IMR-90 (cell line): ENCODE measurements at regions not wholly inside any gene's neighbourhood (a gene's known extent, or its start where the extent isn't known, plus 50 kb on each side); places are given as distances from the start of the nearest gene placed in this dataset.

Source experiments
- ATAC-seq: fragments of 200-7000 bp; cut with Tn5 transposase; 2 replicates; pipeline ENCODE4 v1.9.1; 2020; ENCODE audit warnings: low read depth, mild to moderate bottlenecking, moderate library complexity
- BruUV-seq: library from RNA; stranded (reverse); fragments of 400-500 nt; replicated peaks from 2 replicates; lab custom pipeline; 2021; lab: Mats Ljungman, UMichigan
- CTCF ChIA-PET: fragments of 300-600 bp; formaldehyde crosslinking; extraction: SDS; loops from one replicate; lab custom pipeline; 2021; ENCODE audit warnings: antibody characterized with exemption; lab: Yijun Ruan, JAX
- POLR2A ChIA-PET: fragments of 300-600 bp; sonication (Branson Sonifier 250); formaldehyde crosslinking; loops from one replicate; lab custom pipeline; 2022; ENCODE audit warnings: antibody characterized with exemption; ENCODE audit not compliant: unreplicated experiment; lab: Charles Lee
- DNase-seq: peaks from one replicate; pipeline ENCODE4 v3.0.0; 2013
- H2AFZ ChIP-seq: replicated peaks from 2 replicates; pipeline ENCODE3; 2013; ENCODE audit warnings: low read length, mild to moderate bottlenecking; ENCODE audit not compliant: poor library complexity
- H2AK5ac ChIP-seq: 2 replicates; pipeline ENCODE4 v1.6.1; 2013; ENCODE audit warnings: low read depth, low read length, inconsistent platforms
- H2AK9ac ChIP-seq: replicated peaks from 2 replicates; pipeline ENCODE3; 2013; ENCODE audit warnings: mild to moderate bottlenecking, low read depth, low read length, moderate library complexity; ENCODE audit not compliant: poor library complexity
- H2BK120ac ChIP-seq: 2 replicates; pipeline ENCODE4 v1.6.1; 2013; ENCODE audit warnings: low read depth, low read length, inconsistent platforms
- H2BK15ac ChIP-seq: 3 replicates; pipeline ENCODE4 v1.6.1; 2013; ENCODE audit warnings: low read depth, low read length, inconsistent platforms
- H2BK20ac ChIP-seq: 2 replicates; pipeline ENCODE4 v1.6.1; 2013; ENCODE audit warnings: low read depth, mild to moderate bottlenecking, inconsistent platforms, low read length, moderate library complexity
- H2BK5ac ChIP-seq: 2 replicates; pipeline ENCODE4 v1.6.1; 2013; ENCODE audit warnings: mild to moderate bottlenecking, low read depth, low read length, inconsistent platforms; ENCODE audit not compliant: poor library complexity, severe bottlenecking
- H3K14ac ChIP-seq: replicated peaks from 2 replicates; pipeline ENCODE4 v1.6.1; 2013; ENCODE audit warnings: low read depth, low read length, inconsistent platforms
- H3K18ac ChIP-seq: 2 replicates; pipeline ENCODE4 v1.6.1; 2013; ENCODE audit warnings: low read depth, low read length, control low read depth
- H3K23ac ChIP-seq: 2 replicates; pipeline ENCODE4 v1.6.1; 2013; ENCODE audit warnings: low read depth, low read length, inconsistent platforms
- H3K27ac ChIP-seq: 2 replicates; pipeline ENCODE4 v1.5.1; 2013; ENCODE audit warnings: mild to moderate bottlenecking, control low read depth, low read length; ENCODE audit not compliant: insufficient read depth
- H3K27me3 ChIP-seq: 2 replicates; pipeline ENCODE4 v1.6.1; 2013; ENCODE audit warnings: low read length; ENCODE audit not compliant: control insufficient read depth, insufficient read depth
- H3K36me3 ChIP-seq: 2 replicates; pipeline ENCODE4 v1.6.1; 2013; ENCODE audit warnings: low read length, mixed read lengths; ENCODE audit not compliant: control insufficient read depth, insufficient read depth
- H3K4ac ChIP-seq: 2 replicates; pipeline ENCODE4 v1.6.1; 2013; ENCODE audit warnings: low read depth, low read length, inconsistent platforms
- H3K4me1 ChIP-seq: 2 replicates; pipeline ENCODE4 v1.6.1; 2013; ENCODE audit warnings: low read length, mixed read lengths; ENCODE audit not compliant: control insufficient read depth, insufficient read depth
- H3K4me2 ChIP-seq: 2 replicates; pipeline ENCODE4 v1.6.1; 2013; ENCODE audit warnings: low read depth, mild to moderate bottlenecking, control low read depth, low read length, moderate library complexity
- H3K4me3 ChIP-seq: 2 replicates; pipeline ENCODE4 v1.5.1; 2013; ENCODE audit warnings: low read depth, mild to moderate bottlenecking, control low read depth, low read length, moderate library complexity; ENCODE audit not compliant: insufficient read depth
- H3K56ac ChIP-seq: 2 replicates; pipeline ENCODE4 v1.6.1; 2013; ENCODE audit warnings: low read length, inconsistent platforms; ENCODE audit not compliant: insufficient read depth; ENCODE audit errors: extremely low read depth
- H3K79me1 ChIP-seq, 2 experiments: 2 replicates each; pipeline ENCODE4 v1.6.1; 2013; ENCODE audit warnings: low read length in 2 of 2, inconsistent platforms in 1 of 2, low read depth in 1 of 2
- H3K9ac ChIP-seq: 2 replicates; pipeline ENCODE4 v1.6.1; 2013; ENCODE audit warnings: low read depth, low read length, control low read depth
- H3K9me1 ChIP-seq: 2 replicates; pipeline ENCODE4 v1.6.1; 2013; ENCODE audit warnings: low read length, inconsistent platforms; ENCODE audit not compliant: insufficient read depth
- H3K9me3 ChIP-seq: 2 replicates; pipeline ENCODE4 v1.6.1; 2013; ENCODE audit warnings: low read length; ENCODE audit not compliant: control insufficient read depth, insufficient read depth
- H4K20me1 ChIP-seq: 2 replicates; pipeline ENCODE4 v1.6.1; 2013; ENCODE audit warnings: low read length, inconsistent platforms; ENCODE audit not compliant: insufficient read depth
- H4K5ac ChIP-seq: 2 replicates; pipeline ENCODE4 v1.6.1; 2013; ENCODE audit warnings: mild to moderate bottlenecking, low read depth, low read length, control low read depth
- H4K8ac ChIP-seq, 2 experiments: 2 replicates each; pipeline ENCODE4 v1.6.1; 2013; ENCODE audit warnings: low read depth in 2 of 2, low read length in 2 of 2, control low read depth in 1 of 2, inconsistent platforms in 1 of 2
- H4K91ac ChIP-seq: 2 replicates; pipeline ENCODE4 v1.6.1; 2013; ENCODE audit warnings: low read depth, low read length, inconsistent platforms; ENCODE audit not compliant: insufficient read depth
- BHLHE40 ChIP-seq: fragments of 150-350 bp; IDR thresholded peaks from 2 replicates; pipeline ENCODE4 v1.6.1; 2016; ENCODE audit warnings: mild to moderate bottlenecking, low read depth, low read length
- CEBPB ChIP-seq: IDR thresholded peaks from 2 replicates; pipeline ENCODE4 v1.6.1; 2012; ENCODE audit warnings: low read depth, low read length, improper control_type of control experiment
- CHD1 ChIP-seq: IDR thresholded peaks from 2 replicates; pipeline ENCODE4 v1.6.1; 2012; ENCODE audit warnings: low read depth, low read length, improper control_type of control experiment
- FOS ChIP-seq: fragments of 150-350 bp; IDR thresholded peaks from 2 replicates; pipeline ENCODE4 v1.6.1; 2016; ENCODE audit warnings: low read depth, low read length
- USF2 ChIP-seq: fragments of 150-350 bp; IDR thresholded peaks from 2 replicates; pipeline ENCODE4 v1.6.1; 2017; ENCODE audit warnings: mild to moderate bottlenecking, antibody characterized with exemption, low read length, low read depth
- dilution Hi-C: fragments of 300-500 bp; cut with HindIII; formaldehyde crosslinking; loops from one replicate; pipeline ENCODE4 v1.14.3; 2018; ENCODE audit warnings: low sequenced_read_pairs; ENCODE audit not compliant: unreplicated experiment
- in situ Hi-C: fragments of 300-500 bp; cut with MboI; formaldehyde crosslinking; loops from 3 replicates; pipeline ENCODE4 v1.14.3; 2019; ENCODE audit warnings: low sequenced_read_pairs, inconsistent platforms, mixed read lengths
- intact Hi-C: fragments of 100-400 bp; cut with micrococcal nuclease; formaldehyde crosslinking; loops from 2 replicates; pipeline ENCODE4 v1.10.0; 2022

- Histone ChIP-seq H4K91ac (no peak overlapping the region), H4K20me1 (no peaks in the 10 kb centered on the region), H3K14ac (no peak overlapping the region), H3K4me2 (no peak overlapping the region), H3K79me1 (no peaks in the 10 kb centered on the region), H3K27ac (no peak overlapping the region), H3K4ac (no peak overlapping the region), H2AFZ (no peak overlapping the region), H3K9ac (no peak overlapping the region), H4K8ac (no peak overlapping the region), H2BK120ac (no peak overlapping the region), H3K9me1 (no peaks in the 10 kb centered on the region; the same call in 1 of the 2 replicates), H3K18ac (no peak overlapping the region), H3K36me3 (no peaks in the 10 kb centered on the region), H4K5ac (no peak overlapping the region), H2BK15ac (no peak overlapping the region), H3K9me3 (no peaks in the 10 kb centered on the region), H2AK5ac (no peak overlapping the region), H3K23ac (no peak overlapping the region), H2BK20ac (no peak overlapping the region), H2AK9ac (no peak overlapping the region), H3K4me3 (no peak overlapping the region), H3K4me1 (no peaks in the 10 kb centered on the region), H2BK5ac (no peak overlapping the region), H3K56ac (no peak overlapping the region), H3K27me3 (no peaks in the 10 kb centered on the region; the same call in 1 of the 2 replicates)
- dilution Hi-C loops (no loop called here), intact Hi-C loops (loop anchor here (10.0 kb wide), 1 partner anchor 955 kb away; no protein-coding TSS in a partner anchor), in situ Hi-C loops (no loop called here)
- CTCF ChIA-PET = no interaction called here
- ATAC-seq (no peak), DNase-seq (no peak)
- BruUV-seq = no TSS peak
- TF ChIP-seq CHD1 (no peak), CEBPB (no peak), BHLHE40 (no peak), USF2 (no peak), FOS (no peak)
- POLR2A ChIA-PET = no interaction called here
Measured at GRCh38 chr6:87829622-87830121, 127.6 kb upstream of the AKIRIN2 start.
